OCI-M1 (cell line): ENCODE measurements at regions not wholly inside any gene's neighbourhood (a gene's known extent, or its start where the extent isn't known, plus 50 kb on each side); places are given as distances from the start of the nearest gene placed in this dataset.

Experiments used
- DNase-seq: peaks from one replicate; lab custom pipeline; 2025; lab: John Stamatoyannopoulos, UW

DNA sequence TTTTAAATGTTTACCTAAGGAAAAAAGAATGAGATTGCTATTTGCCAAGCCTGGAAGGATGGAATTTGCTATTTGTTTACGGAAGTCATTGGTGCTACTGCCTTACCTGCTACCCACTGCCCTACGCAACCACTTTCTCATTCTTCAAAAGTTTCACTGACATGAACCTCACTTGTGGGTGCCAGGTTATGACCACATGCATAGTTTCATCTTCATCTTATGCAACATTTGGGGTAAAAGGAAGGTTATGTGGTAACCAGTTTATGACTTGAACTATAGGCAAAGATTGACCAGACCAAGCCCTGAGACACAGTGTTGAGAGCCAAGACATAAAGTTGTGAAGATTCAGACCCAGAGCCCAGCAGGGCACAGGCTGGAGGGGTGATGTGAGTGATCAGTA lies 142.5 kb downstream of the LACC1 start:
- no peak for DNase-seq

DNA sequence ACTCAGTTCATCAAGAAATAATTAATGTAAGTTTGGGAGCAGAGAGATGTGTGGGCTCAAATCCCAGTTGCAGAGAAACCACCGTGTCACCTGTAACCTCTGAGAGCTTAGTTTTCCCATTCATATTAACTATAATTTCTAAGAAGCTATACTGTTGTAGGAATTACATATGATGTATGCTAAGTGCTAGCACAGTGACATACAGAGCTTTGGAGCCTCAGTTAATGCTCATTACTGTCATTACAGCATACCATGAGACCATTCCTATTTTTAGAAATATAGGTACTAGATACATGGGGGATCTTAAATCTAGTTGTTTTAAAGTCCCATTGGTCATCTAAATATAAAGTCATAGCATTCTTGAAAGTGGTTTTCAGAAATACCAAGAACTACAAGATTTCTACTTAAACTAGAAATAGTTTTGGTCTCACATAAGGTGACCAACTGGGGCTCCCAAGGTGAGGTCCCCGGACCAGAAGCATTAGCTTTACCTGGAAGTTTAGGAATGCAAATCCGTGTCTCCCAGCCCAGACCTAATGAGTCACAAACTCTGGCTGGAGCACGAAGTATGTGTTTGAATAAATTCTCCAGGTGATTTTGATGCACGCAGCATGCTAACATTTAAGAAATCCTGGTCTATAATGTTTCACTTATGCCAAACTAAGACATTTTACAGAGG lies 144.6 kb downstream of the LACC1 start:
- DNase-seq, result no peak

DNA sequence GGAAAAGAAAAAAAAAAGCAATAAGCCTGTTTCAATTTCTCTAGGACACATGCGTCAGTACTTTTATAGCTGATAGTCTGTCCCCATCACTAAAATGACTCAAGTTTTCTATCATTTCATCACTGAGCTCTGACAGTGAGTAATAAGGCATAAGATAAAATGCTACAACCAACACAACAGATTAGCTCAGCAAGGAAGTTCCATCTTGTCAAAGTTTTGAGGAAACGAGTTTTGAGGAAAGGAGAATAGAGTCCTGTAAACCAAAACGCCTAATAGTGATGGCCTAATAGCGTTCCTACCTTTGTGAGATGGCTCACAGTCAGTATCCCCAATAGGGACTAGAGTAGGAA lies 145.1 kb downstream of the LACC1 start:
- no peak for DNase-seq

DNA sequence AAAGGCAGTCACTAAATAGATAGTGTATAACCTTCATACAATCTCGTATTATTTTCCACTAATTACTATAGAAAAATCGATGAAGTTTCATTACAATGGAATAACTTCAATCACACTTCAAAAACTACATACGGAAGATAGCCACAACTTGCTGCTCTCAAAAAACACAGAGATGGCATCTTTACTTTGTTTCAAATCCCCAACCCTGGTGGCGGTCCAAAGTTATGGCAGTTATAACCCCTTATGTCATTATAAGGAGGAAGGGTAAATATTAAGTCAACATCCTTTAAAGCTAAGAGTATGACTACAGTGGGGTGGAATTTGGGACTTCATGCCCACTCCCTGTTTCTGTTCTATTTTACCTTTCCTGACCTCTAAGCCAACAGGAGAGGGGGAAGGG lies 146.5 kb downstream of the LACC1 start:
- DNase-seq, result no peak

DNA sequence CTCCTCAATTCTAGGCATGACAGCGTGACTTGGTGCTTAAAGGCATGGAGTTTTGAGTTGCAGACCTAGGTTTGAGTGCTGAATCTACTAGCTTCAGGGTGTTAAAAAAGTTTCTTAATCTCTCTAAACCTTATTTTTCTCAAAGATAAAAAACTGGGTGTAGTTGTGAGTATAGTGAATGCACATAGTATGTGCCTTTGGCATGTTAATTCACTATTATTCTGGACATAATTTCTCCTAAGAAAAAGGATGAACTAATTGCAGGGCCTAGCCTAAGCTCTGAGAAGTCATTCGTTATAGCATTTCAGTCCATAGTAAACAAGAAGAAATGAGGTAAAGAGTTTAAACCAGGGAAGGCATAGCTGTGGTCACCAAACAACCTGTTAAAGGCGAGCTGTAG lies 149.0 kb downstream of the LACC1 start:
- no peak for DNase-seq

DNA sequence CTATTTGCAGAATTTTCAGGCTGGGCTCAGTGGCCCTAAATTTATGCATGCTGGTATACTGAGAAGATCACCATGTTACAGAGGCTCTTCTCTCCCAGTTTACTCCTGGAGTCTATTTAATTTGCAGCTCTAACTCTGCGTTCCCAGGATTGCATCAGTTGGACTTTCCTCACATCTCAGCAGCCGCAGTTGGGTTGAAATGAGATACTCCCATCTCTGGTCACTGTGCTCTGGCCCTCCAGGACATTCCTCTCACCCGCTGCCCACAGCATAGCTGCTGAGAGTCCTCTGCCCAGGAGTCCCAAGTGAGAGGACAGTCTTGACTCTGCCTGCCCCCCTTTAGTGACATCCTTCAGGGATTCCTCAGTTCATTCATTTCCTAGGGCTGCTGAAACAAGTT lies 150.9 kb downstream of the LACC1 start:
- no peak for DNase-seq

DNA sequence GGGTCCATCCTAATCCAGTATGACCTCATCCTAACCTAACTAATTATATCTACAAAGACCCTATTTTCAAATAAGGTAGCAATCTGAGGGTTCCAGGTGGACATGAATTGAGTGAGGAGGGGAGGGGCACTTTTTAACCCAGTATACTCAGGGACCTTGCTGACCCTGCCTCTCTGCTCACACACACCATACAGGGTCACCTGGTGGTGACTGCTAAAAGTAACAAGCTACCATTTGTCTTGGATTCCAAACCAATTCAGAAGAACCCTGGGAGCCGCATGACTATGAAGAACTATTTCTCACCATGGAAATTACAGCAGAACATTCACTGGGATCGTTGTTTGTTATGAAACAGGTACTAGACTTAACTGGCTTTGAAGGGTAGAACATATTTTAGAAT lies 151.9 kb downstream of the LACC1 start:
- DNase-seq, result no peak

DNA sequence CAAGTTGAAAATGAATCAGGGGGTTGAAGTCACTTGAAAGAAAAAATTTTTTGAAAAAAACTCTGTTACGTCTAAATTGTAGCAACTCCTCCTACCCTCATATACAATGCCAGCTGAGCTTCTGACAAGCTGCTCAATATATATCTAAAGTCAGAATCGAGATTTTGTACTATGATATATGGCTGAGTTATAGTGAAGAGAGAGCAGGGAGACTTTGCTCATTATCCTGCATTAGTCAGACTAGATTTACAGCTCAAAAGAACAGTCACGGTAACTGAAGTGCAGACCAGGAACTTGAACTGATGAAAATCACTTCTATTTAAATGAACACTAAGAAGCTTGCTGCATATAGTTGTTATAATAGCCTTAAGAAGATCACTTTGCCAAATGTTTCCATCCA lies 153.1 kb downstream of the LACC1 start:
- no peak for DNase-seq

DNA sequence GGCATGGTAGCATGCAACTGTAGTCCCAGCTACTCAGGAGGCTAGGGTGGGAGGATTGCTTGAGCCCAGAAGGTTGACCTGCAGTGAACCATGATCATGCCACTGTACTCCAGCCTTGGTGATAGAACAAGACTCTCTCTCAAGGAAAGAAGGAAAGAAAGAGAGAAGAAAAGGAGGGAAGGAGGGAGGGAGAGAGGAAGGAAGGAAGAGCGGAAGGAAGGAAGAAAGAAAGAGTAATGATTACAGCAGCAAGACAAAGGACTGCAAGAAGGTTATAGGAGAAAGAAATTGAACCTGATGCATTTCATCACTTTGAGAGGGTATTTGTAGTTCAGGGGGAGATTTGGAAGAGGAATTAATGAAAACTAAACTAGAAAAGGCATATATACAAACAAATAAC lies 155.7 kb downstream of the LACC1 start:
- no peak for DNase-seq

DNA sequence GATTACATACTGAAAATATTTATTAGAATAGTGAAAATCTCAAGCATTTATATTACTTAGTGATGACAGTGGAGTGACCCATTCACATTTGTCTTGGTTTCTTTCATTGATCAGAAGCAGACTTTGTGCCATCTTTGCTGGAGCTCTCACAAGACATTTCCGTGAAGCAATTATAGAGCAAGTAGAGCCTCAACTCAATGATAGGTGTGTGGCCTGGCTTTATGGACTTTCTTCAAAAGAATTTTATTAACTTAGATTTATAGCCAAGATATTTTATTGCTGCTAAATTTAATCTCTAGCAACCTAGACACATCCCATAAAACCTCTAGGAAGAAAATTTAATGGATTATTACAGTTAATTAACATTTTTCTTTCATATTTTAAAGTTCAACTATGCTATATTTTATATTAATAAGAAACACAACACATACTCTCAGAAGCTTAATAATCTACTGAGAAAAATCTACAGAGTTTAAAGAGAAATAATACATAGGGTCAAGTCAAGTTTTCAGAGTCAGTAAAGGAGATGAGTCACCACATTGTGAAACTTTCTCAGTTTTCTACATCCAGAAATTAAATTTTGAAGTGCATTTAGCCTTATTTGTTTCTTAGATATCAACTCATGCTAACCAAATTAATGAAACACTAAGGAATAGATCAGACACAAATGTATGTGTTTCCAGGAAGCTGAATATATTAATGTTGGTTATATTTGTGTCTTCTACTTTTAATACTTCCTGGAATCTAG lies 160.5 kb downstream of the LACC1 start:
- no peak for DNase-seq

DNA sequence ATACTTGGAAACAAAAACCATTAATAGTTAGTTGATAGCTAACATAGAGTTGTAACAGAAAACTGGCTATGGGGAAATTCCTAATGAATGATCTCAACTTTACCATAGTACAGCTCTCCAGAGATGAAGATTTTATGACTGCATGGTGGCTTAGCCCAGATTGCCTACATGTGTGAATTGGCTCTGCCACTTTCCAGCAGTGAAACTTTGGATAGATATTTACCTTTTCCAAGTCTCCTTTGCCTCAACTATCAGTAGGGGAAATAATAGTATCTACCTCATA lies 161.1 kb downstream of the LACC1 start:
- DNase-seq, result no peak

DNA sequence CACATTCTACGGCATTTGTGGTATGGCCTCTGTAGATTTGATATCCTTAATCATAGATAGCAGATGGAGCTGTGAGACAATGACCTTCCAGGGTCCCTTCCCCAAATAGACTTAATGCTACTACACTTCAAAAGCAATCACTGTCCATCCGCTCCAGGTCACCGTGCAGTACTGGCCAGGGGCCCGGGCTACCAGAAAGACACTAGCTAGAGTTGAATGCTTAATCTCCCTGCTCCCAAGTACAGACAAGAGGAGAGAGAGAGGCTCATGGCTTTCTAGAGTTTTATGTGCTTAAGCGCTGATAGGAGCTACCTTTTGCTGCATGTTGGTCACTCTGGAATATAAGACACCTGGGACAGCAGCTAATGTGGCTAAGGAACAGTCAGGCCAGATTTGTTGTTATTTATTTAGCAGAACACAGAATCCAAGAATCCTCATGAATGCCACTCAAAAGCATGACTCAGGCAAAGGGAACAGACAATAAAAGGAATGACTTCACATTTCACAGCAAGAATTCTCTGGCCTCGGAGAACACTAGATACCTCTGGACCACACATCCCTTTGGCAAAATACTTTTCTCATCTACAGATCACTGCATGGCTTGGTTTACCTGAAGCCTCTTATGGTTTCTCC lies 165.0 kb downstream of the LACC1 start:
- no peak for DNase-seq

DNA sequence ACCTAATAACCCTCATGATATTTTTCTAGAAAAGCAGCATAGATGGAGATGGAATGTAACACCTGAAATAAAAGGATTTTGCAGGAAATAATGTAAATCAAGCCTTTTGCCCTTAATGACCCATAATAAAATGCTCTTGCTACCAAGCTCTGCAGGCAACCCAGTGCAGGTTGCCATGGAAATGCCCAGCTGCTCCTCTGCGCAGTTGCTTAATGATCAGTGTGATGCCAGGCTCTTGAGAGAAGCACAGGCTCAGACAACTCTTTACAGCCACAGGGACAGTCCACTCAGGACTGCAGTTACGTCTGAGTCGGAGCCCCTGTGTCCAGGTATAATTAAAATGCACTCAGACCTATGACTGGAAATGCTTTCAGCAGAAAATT lies 165.5 kb downstream of the LACC1 start:
- no peak for DNase-seq

DNA sequence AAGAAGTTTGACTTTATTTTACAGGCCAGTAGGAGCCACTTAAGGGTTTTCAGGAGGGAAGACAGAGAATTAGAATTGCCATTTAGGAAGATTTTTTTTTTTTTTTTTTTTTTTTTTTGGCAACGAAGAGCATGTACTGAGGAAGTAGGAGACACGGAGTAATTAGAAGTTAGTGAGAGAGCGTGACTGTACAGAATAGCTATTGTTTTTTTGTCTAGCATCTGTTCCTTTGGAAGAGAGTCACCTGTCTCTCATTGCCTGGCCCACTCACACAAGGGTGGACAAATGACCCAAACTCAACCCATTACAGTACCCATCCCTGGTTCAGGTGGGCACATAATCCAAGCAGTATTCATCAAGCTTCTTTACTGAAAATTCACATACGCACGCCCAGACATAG lies 166.7 kb downstream of the LACC1 start:
- DNase-seq, result no peak

DNA sequence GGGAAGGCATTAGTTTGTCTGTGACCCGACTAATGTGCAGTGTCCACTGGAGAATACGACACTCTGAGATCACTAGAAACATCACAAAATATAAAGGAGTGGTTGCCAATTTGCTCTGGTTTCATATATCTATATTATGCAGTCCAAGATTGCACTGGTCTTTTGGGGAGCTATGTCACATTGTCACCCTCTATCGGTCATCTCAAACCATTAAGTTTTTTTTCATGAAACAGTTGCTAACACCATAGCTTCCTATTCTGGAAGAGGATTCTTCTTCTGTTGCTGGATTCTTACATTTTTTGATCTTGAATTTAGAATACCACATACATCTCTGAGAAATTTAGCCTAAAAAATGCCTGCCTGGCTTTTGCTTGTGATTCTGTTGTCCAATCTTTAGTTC lies 168.6 kb downstream of the LACC1 start:
- peak; percentile 66 for DNase-seq

DNA sequence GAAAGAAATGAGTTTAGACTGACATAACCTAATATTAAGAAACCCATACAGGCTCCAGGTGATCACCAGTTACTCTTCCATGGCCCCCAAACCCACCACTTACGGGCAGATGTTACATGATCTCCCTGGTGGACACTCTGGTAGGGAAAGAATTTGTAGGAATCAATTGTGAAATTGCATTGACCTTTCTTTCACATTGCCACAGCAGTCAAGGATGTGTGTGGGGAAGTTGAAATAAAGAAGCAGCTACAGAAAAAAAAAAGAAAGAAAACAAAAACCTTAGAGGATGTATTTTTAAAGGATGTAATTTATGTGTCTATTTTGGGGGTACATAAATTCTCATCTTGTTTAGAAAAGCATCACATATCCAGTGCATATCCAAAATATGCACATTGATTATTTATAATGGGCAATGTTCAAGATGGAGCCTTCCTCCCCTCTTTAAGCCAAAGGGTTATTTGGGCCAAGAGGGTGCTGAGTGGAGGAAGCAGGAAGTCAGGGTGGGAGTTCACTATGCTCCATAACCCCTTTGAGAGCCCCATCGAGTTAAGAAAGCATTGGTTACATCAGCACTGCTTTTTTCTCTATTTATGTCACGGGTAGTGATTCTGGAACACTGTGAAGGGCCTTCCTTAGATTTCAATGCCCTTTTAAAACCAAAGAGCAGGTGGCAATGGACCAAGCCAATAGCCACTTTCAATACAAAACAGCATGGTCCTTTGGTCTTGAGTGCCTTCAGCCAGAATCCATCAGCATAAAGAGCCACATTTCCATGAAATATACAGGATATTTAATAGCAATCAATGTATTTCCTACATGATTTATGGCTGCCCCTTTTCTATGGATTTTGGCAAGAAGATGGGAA lies 169.6 kb downstream of the LACC1 start:
- DNase-seq, result no peak

DNA sequence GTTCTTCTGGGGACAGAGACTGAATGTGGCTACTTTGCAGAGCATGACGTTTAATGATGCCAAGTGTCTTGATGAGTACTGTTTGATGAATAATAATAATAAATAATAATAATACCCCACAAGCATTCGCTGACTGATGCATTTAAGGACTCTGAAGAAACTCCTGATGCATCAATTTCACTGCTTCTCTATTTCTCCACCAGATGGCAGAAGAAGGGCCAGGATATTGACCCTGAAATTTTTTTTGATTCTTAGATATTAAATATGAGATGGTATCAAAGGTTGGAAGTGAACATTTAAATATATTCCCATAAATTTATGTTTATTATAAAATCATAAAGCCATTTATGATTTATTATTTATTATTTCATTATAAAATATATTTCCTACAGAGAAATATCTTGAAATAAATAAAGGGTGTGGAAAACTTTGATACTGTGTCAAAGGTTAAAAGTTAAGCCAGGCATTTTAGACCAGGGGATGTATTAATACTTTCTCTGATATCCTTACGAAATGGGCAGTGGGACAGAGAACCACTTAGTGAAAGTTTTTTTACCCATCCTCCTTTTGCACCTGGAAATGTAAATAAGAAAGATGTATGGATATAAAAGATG lies 170.9 kb downstream of the LACC1 start:
- DNase-seq, result peak; percentile 65

DNA sequence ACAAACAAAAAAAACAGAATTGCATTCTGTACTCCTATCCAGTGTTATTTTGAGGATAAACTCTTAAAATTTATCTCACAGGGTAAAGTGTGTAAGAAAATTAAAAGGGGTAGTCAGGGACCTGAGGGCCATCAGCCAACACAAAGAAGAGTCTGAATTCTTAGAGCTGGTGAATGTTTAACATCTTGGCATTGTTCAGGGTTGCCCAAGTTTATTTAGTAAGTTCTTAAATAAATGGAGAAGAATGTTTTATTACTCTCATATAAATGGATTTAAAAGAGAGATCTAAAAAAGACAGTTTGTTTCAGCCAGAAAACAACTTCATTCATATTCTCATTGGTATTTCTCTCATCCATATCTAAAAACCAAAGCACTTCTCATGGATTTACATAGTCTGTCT lies 171.7 kb downstream of the LACC1 start:
- no peak for DNase-seq

DNA sequence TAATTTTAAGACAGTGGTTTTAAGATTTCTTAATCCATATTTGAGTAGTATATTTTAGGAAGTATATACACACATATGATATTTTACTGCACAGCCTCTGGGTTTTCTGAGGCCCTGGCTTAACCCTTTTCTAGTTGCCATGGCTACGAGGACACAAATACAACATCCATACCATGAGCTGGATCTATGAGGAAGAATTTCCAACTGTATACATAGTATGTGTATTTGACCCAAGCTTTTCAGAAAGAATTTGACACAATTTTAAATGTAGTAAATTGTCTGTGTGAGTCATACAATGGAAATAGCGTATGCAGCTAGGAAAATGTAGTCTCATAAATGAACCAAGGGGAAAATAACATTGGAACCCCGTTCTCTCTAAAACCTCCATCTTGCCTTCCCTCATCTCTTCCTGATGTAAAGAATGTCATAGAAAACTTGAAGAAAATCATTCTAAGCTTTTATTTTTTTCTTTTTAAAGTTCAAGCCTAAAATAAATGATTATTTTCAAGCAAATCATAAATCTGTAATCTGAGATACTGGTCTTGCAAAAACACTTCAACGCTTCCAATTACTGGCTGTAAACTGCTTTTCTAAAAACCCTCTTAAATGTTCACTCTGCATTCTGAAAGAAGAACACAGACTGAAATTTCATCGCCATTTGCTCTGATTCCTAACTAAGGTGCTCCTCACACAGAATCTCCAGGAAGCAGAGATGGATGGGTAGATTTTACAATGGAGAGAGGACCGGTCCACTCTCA lies 172.4 kb downstream of the LACC1 start:
- no peak for DNase-seq

DNA sequence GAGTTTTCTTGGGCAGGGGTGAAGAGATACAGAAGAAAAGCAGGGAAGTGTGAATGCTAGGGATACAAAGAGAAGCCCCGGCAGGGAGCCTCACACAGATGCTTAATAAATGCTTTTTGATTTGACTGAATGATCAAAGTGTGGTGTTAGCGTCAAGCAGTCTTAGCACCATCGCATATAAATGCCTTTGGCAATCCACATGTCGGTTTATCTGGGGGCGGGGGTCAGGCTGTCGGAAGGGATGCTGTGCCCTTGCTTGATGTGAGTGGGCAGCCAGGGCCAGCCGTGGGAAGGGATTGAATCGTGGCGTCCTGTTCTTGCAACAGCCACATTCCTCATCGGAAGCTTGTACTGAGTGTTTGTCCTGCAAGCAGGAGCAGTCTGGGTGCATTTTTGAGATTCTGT lies 173.1 kb downstream of the LACC1 start:
- DNase-seq, result no peak

DNA sequence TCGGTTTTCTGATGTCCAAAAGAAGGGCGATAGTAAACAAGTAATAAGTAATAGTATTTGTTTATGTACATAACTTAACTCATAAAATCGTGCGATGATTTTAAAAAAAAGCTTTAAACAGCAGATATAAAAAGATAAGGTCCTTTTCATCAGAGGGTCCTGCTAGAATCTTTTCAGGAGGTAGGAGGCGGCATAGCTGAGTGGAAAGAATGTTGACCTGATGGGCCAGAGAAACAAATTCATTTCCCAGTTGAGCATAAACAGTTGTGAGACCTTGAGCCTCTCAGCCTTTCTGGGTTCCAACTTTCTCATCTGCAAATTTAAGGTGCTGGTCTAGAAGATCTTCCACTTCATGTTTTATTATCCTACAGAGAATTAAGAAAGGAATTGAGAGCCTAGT lies 173.5 kb downstream of the LACC1 start:
- DNase-seq, result no peak

DNA sequence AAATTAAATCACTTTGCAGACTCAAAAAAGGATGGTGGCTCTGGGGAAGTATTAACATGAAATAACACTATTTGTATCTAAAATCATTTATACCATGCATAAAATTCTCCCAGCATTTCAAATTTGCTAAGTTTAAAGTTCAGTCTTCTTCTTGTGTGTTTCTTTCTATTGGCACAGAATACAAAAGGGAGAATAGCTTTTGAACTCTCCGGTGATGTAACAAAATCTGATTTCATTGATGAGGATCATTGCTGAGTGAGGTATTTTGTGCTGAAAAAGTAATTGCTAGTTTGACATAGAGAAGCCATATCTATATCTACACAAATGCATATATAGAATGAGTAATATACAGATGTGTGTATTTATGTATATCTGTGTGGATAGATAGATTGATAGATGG lies 174.8 kb downstream of the LACC1 start:
- no peak for DNase-seq
